A549 (cell line): ENCODE measurements at regions not wholly inside any gene's neighbourhood (a gene's known extent, or its start where the extent isn't known, plus 50 kb on each side); places are given as distances from the start of the nearest gene placed in this dataset.

Experiments used
- ATAC-seq, 2 experiments: fragments of 200-7000 bp in 1 of 2; fragments of >200 bp in 1 of 2; cut with Nextera tagmentation in 1 of 2; cut with Tn5 transposase in 1 of 2; 3 replicates each; pipeline versions ENCODE4 v1.8.0 to v1.9.1; 2018 to 2020; ENCODE audit warnings: mild to moderate bottlenecking in 1 of 2, moderate library complexity in 1 of 2
- CTCF ChIA-PET: fragments of 300-600 bp; sonication (Branson Sonifier 250); formaldehyde crosslinking; extraction: SDS; loops from one replicate; lab custom pipeline; 2021; ENCODE audit warnings: antibody characterized with exemption, inconsistent platforms; lab: Yijun Ruan, JAX
- POLR2A ChIA-PET: fragments of 350-600 bp; formaldehyde crosslinking; extraction: SDS; loops from one replicate; lab custom pipeline; 2021; ENCODE audit warnings: antibody characterized with exemption, inconsistent platforms; lab: Yijun Ruan, JAX
- DNase-seq, 2 experiments: peaks; one replicate each; pipeline versions ENCODE4 v3.0.0 to v3.0.0-alpha.2; 2011 to 2016; ENCODE audit warnings: low read depth in 1 of 2, low spot score in 1 of 2
- FAIRE-seq: peaks from 2 replicates; lab custom pipeline; 2011; peaks lifted over from hg19 to GRCh38; lab: Jason Lieb, UNC
- H3K27ac ChIP-seq, 2 experiments: fragments of >200 bp; sonication (Bioruptor Twin); formaldehyde crosslinking; 3 replicates each; pipeline ENCODE4 v1.5.1; 2016 to 2017
- H3K4me1 ChIP-seq: fragments of >200 bp; sonication (Bioruptor Twin); formaldehyde crosslinking; 3 replicates; pipeline ENCODE4 v1.6.1; 2016
- H3K4me2 ChIP-seq: fragments of >200 bp; sonication (Bioruptor Twin); formaldehyde crosslinking; 3 replicates; pipeline ENCODE4 v1.6.1; 2016
- H3K4me3 ChIP-seq: fragments of >200 bp; sonication (Bioruptor Twin); formaldehyde crosslinking; 3 replicates; pipeline ENCODE4 v1.5.1; 2016
- H3K9me3 ChIP-seq: fragments of >200 bp; sonication (Bioruptor Twin); formaldehyde crosslinking; 3 replicates; pipeline ENCODE4 v1.6.1; 2016
- BCL3 ChIP-seq: fragments of >200 bp; sonication (Bioruptor Twin); formaldehyde crosslinking; IDR thresholded peaks from 3 replicates; pipeline ENCODE4 v1.6.1; 2016
- CHD4 ChIP-seq: fragments of 200-600 bp; sonication (generic); IDR thresholded peaks from 2 replicates; pipeline ENCODE4 v1.6.1; 2016; ENCODE audit warnings: antibody characterized with exemption, mild to moderate bottlenecking, borderline replicate concordance
- ELK1 ChIP-seq: fragments of 150-350 bp; IDR thresholded peaks from 2 replicates; pipeline ENCODE4 v1.6.1; 2014; ENCODE audit warnings: low read depth, mild to moderate bottlenecking, low read length
- HDAC2 ChIP-seq: fragments of 200-600 bp; sonication (generic); IDR thresholded peaks from 2 replicates; pipeline ENCODE4 v1.6.1; 2016
- HES2 ChIP-seq: fragments of >200 bp; sonication (Bioruptor Twin); formaldehyde crosslinking; IDR thresholded peaks from 2 replicates; pipeline ENCODE4 v1.6.1; 2016
- HOXA7 ChIP-seq: fragments of 250-450 bp; sonication (Bioruptor Pico); IDR thresholded peaks from 2 replicates; pipeline ENCODE4 v1.5.0; 2020; ENCODE audit warnings: mild to moderate bottlenecking, moderate library complexity
- HOXB13 ChIP-seq: fragments of 250-450 bp; sonication (Bioruptor Pico); IDR thresholded peaks from 2 replicates; pipeline ENCODE4 v1.5.0; 2020; ENCODE audit warnings: low read depth, mild to moderate bottlenecking, moderate library complexity
- JUNB ChIP-seq: fragments of >200 bp; sonication (Bioruptor Twin); formaldehyde crosslinking; IDR thresholded peaks from 2 replicates; pipeline ENCODE4 v1.6.1; 2016
- KDM5A ChIP-seq: fragments of 200-600 bp; sonication (generic); IDR thresholded peaks from 2 replicates; pipeline ENCODE4 v1.6.1; 2016; ENCODE audit warnings: antibody characterized with exemption, mild to moderate bottlenecking
- MAFK ChIP-seq: fragments of 450-650 bp; IDR thresholded peaks from 2 replicates; pipeline ENCODE4 v1.6.1; 2014; ENCODE audit not compliant: partially characterized antibody
- MAZ ChIP-seq: fragments of 150-350 bp; IDR thresholded peaks from 2 replicates; pipeline ENCODE4 v1.6.1; 2014; ENCODE audit warnings: antibody characterized with exemption, low read depth, low read length, borderline replicate concordance
- MYC ChIP-seq: IDR thresholded peaks from 2 replicates; pipeline ENCODE4 v1.6.1; 2012; ENCODE audit warnings: mild to moderate bottlenecking, inconsistent platforms, low read length, improper control_type of control experiment, borderline replicate concordance
- NFE2L2 ChIP-seq: fragments of 150-350 bp; conservative IDR thresholded peaks from 2 replicates; pipeline ENCODE4 v1.6.1; 2014; ENCODE audit warnings: low read length
- RARB ChIP-seq: fragments of 250-450 bp; sonication (Bioruptor Pico); IDR thresholded peaks from 2 replicates; pipeline ENCODE4 v1.8.0; 2021; ENCODE audit warnings: mild to moderate bottlenecking, moderate library complexity
- REST ChIP-seq: fragments of 200-600 bp; sonication (generic); IDR thresholded peaks from 2 replicates; pipeline ENCODE4 v1.6.1; 2016; ENCODE audit warnings: antibody characterized with exemption, mild to moderate bottlenecking, moderate library complexity
- RFX5 ChIP-seq: fragments of 450-650 bp; IDR thresholded peaks from 2 replicates; pipeline ENCODE4 v1.7.1; 2014; ENCODE audit warnings: antibody characterized with exemption, mild to moderate bottlenecking, moderate library complexity
- RNF2 ChIP-seq: fragments of 200-600 bp; sonication (generic); IDR thresholded peaks from 2 replicates; pipeline ENCODE4 v1.6.1; 2016; ENCODE audit warnings: low read depth, mild to moderate bottlenecking, antibody characterized with exemption, moderate library complexity, borderline replicate concordance
- SMC3 ChIP-seq: fragments of >200 bp; sonication (Bioruptor Twin); formaldehyde crosslinking; IDR thresholded peaks from 3 replicates; pipeline ENCODE4 v1.6.1; 2018; ENCODE audit warnings: inconsistent platforms
- SREBF2 ChIP-seq: fragments of 450-650 bp; IDR thresholded peaks from 2 replicates; pipeline ENCODE4 v1.6.1; 2014; ENCODE audit warnings: mild to moderate bottlenecking, moderate library complexity
- USF2 ChIP-seq: fragments of 450-650 bp; IDR thresholded peaks from 2 replicates; pipeline ENCODE4 v1.6.1; 2014; ENCODE audit warnings: antibody characterized with exemption
- ZNF302 ChIP-seq: fragments of 250-450 bp; sonication (Bioruptor Pico); IDR thresholded peaks from 2 replicates; pipeline ENCODE4 v1.9.0; 2021; ENCODE audit warnings: inconsistent platforms, mild to moderate bottlenecking, moderate library complexity
- ZSCAN20 ChIP-seq: fragments of 250-450 bp; sonication (Bioruptor Pico); IDR thresholded peaks from 2 replicates; pipeline ENCODE4 v1.8.0; 2022; ENCODE audit warnings: mild to moderate bottlenecking, moderate library complexity
- WGBS: methylation state at CpG from one replicate; pipeline ENCODE4 v1.1.6; 2017; ENCODE audit errors: missing lambda C conversion rate; 5-methylcytosine and 5-hydroxymethylcytosine counted together

GRCh38 chr1:166353213-166353612, 186.4 kb upstream of the FAM78B start:
- no peak for DNase-seq
- ChIA-PET CTCF (no interaction called here), POLR2A (no interaction called here)
- Histone ChIP-seq H3K4me3 (no peak overlapping the region), H3K9me3 (no peaks in the 10 kb centered on the region), H3K4me2 (no peak overlapping the region), H3K4me1 (no peaks in the 10 kb centered on the region), H3K27ac (no peak overlapping the region)
- 51% methylated on average over 3 of the region's 3 CpGs for WGBS
- no peak for FAIRE-seq
- ATAC-seq: no peak
- no peak for TF ChIP-seq JUNB
- no peak for TF ChIP-seq ZSCAN20
- no peak for TF ChIP-seq HDAC2
- no peak for TF ChIP-seq ZNF302 (CRISPR knock-in tag)
- no peak for TF ChIP-seq NFE2L2
- TF ChIP-seq, all 56 proteins: peak for 0

- ATAC-seq: 0 out of 6 replicates have a peak, but pooled peaks of 1 of the 2 experiments have one; percentile 19
- POLR2A ChIA-PET: no interaction called here
- no peaks in the 10 kb centered on the region for H3K4me1 ChIP-seq
- 11% methylated on average over 4 of the region's 4 CpGs for WGBS
- no peak for TF ChIP-seq MAFK
- TF ChIP-seq, all 56 proteins: peak for 0
- no peak overlapping the region for H3K4me3 ChIP-seq
- H3K9me3 ChIP-seq: no peaks in the 10 kb centered on the region
- H3K27ac ChIP-seq: no peak overlapping the region
- no peak overlapping the region for H3K4me2 ChIP-seq
- no peak for FAIRE-seq
- CTCF ChIA-PET: interaction anchor here (1.5 kb wide), 1 partner anchor 125 kb away, joined by 3 read pairs; no protein-coding TSS in a partner anchor
- no peak for DNase-seq
These were observed 187.6 kb upstream of the FAM78B start for GRCh38 chr1:166354406-166354805.

- Histone ChIP-seq H3K4me3 (no peak overlapping the region), H3K4me1 (no peaks in the 10 kb centered on the region), H3K27ac (no peak overlapping the region), H3K9me3 (no peaks in the 10 kb centered on the region), H3K4me2 (no peak overlapping the region)
- WGBS: 13% methylated on average over 4 of the region's 4 CpGs
- DNase-seq (no peak), FAIRE-seq (no peak), ATAC-seq (no peak)
- POLR2A ChIA-PET: no interaction called here
- CTCF ChIA-PET: no interaction called here
- TF ChIP-seq MAZ: no peak
These were observed 198.3 kb upstream of the FAM78B start for GRCh38 chr1:166365081-166365480.

GRCh38 chr1:166368030-166368429, 201.2 kb upstream of the FAM78B start:
- no peak for TF ChIP-seq MAZ
- TF ChIP-seq REST: no peak
- TF ChIP-seq USF2: peak; percentile 33; the same call in 1 of the 2 replicates
- TF ChIP-seq SREBF2: no peak
- ATAC-seq: no peak
- DNase-seq: no peak
- Histone ChIP-seq H3K9me3 (no peaks in the 10 kb centered on the region), H3K4me3 (no peak overlapping the region), H3K4me2 (no peak overlapping the region), H3K27ac (no peak overlapping the region), H3K4me1 (no peaks in the 10 kb centered on the region)
- ChIA-PET POLR2A (no interaction called here), CTCF (no interaction called here)
- WGBS: 0% methylated on average over 3 of the region's 3 CpGs
- no peak for FAIRE-seq

GRCh38 chr1:166377896-166378295, 211.1 kb upstream of the FAM78B start:
- no peak overlapping the region for H3K4me3 ChIP-seq
- ChIA-PET POLR2A (no interaction called here), CTCF (no interaction called here)
- no peaks in the 10 kb centered on the region for H3K4me1 ChIP-seq
- no peak overlapping the region for H3K27ac ChIP-seq
- H3K4me2 ChIP-seq: no peak overlapping the region
- ATAC-seq (no peak), FAIRE-seq (no peak), DNase-seq (no peak)
- 15% methylated on average over 4 of the region's 4 CpGs for WGBS
- no peaks in the 10 kb centered on the region for H3K9me3 ChIP-seq
- TF ChIP-seq SMC3 (no peak), RARB (CRISPR knock-in tag) (no peak), MYC (no peak), HOXB13 (no peak), HOXA7 (no peak), RFX5 (no peak), BCL3 (no peak), HES2 (no peak), CHD4 (no peak), ELK1 (no peak), KDM5A (no peak), RNF2 (no peak)
